PC-9 (cell line): ENCODE measurements at regions not wholly inside any gene's neighbourhood (a gene's known extent, or its start where the extent isn't known, plus 50 kb on each side); places are given as distances from the start of the nearest gene placed in this dataset.

Experiments used
- BruUV-seq: library from RNA; stranded (reverse); fragments of 400-500 nt; replicated peaks from 2 replicates; lab custom pipeline; 2021; lab: Mats Ljungman, UMichigan
- CTCF ChIA-PET: fragments of 300-600 bp; sonication (Branson Sonifier 250); formaldehyde crosslinking; loops from one replicate; lab custom pipeline; 2022; ENCODE audit warnings: antibody characterized with exemption; lab: Charles Lee
- POLR2A ChIA-PET: fragments of 300-600 bp; sonication (Branson Sonifier 250); formaldehyde crosslinking; loops from one replicate; lab custom pipeline; 2022; ENCODE audit warnings: antibody characterized with exemption; ENCODE audit not compliant: unreplicated experiment; lab: Charles Lee
- DNase-seq, 2 experiments: peaks; one replicate each; pipeline versions ENCODE4 v3.0.0 to v3.0.0-alpha.2; 2015 to 2022; ENCODE audit warnings: mixed read lengths in 1 of 2
- H2AFZ ChIP-seq: fragments of 200-600 bp; sonication (generic); 2 replicates; pipeline ENCODE4 v1.8.1; 2017; ENCODE audit warnings: antibody characterized with exemption
- H3F3A ChIP-seq: fragments of 200-600 bp; sonication (generic); 2 replicates; pipeline ENCODE4 v1.8.1; 2017; ENCODE audit warnings: antibody characterized with exemption, mild to moderate bottlenecking, low read depth; ENCODE audit not compliant: insufficient read depth
- H3K27ac ChIP-seq: fragments of 200-600 bp; sonication (generic); 2 replicates; pipeline ENCODE4 v1.6.1; 2016; ENCODE audit warnings: mixed run types
- H3K27me3 ChIP-seq: fragments of 200-600 bp; sonication (generic); 2 replicates; pipeline ENCODE4 v1.6.1; 2016; ENCODE audit warnings: low read depth, mixed run types; ENCODE audit not compliant: insufficient read depth
- H3K36me3 ChIP-seq: fragments of 200-600 bp; sonication (generic); 2 replicates; pipeline ENCODE4 v1.6.1; 2016; ENCODE audit warnings: low read depth, mixed run types
- H3K4me1 ChIP-seq: fragments of 200-600 bp; sonication (generic); replicated peaks from 2 replicates; pipeline ENCODE4 v1.6.1; 2016; ENCODE audit warnings: mixed run types; ENCODE audit not compliant: insufficient read depth
- H3K4me2 ChIP-seq: fragments of 200-600 bp; sonication (generic); 2 replicates; pipeline ENCODE4 v1.6.1; 2017; ENCODE audit warnings: mixed run types
- H3K4me3 ChIP-seq: fragments of 200-600 bp; sonication (generic); 2 replicates; pipeline ENCODE4 v1.6.1; 2016; ENCODE audit warnings: mixed run types
- H3K79me2 ChIP-seq: fragments of 200-600 bp; sonication (generic); 2 replicates; pipeline ENCODE4 v1.6.1; 2017; ENCODE audit warnings: low read depth, mixed run types
- H3K9me2 ChIP-seq: fragments of 200-600 bp; sonication (generic); 2 replicates; pipeline ENCODE4 v1.8.1; 2017; ENCODE audit warnings: mild to moderate bottlenecking; ENCODE audit not compliant: insufficient read depth
- H3K9me3 ChIP-seq: fragments of 200-600 bp; sonication (generic); 2 replicates; pipeline ENCODE4 v1.8.1; 2016; ENCODE audit warnings: low read depth; ENCODE audit not compliant: insufficient read depth
- H4K20me1 ChIP-seq: fragments of 200-600 bp; sonication (generic); 2 replicates; pipeline ENCODE4 v1.8.1; 2017; ENCODE audit not compliant: insufficient read depth
- EZH2 ChIP-seq: fragments of 200-600 bp; sonication (generic); IDR thresholded peaks from 2 replicates; pipeline ENCODE4 v1.8.0; 2017; ENCODE audit warnings: antibody characterized with exemption, low read depth
- intact Hi-C: fragments of 100-400 bp; cut with micrococcal nuclease; formaldehyde crosslinking; loops from one replicate; pipeline ENCODE4 v1.10.0; 2022; ENCODE audit not compliant: unreplicated experiment
- TF ChIP-seq, protein P1 (sequence below): fragments of 200-600 bp; sonication (generic); conservative IDR thresholded peaks from 2 replicates; pipeline ENCODE4 v1.6.1; 2017; ENCODE audit warnings: mixed run types, antibody characterized with exemption, mild to moderate bottlenecking, moderate library complexity

DNA sequence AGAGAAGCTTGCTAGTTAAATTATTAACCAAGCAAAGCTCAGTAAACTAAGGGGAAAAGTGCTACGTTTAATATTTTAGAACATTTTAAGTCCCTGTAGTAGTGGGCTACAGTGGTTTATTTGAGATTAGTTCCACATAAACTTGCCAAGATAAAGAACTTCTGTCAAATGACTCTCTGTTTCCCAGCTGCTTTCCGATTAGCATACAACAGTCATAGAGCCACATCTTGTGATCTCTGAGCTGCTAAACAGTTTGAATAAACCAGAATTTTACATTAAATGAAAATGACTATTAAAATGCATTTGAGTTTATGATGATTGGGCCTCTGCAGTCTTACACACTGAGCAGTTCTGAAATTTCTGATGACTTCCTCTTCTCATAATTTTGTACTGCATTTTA lies 568.5 kb downstream of the IQCM start:
- TF ChIP-seq, protein P1, sequence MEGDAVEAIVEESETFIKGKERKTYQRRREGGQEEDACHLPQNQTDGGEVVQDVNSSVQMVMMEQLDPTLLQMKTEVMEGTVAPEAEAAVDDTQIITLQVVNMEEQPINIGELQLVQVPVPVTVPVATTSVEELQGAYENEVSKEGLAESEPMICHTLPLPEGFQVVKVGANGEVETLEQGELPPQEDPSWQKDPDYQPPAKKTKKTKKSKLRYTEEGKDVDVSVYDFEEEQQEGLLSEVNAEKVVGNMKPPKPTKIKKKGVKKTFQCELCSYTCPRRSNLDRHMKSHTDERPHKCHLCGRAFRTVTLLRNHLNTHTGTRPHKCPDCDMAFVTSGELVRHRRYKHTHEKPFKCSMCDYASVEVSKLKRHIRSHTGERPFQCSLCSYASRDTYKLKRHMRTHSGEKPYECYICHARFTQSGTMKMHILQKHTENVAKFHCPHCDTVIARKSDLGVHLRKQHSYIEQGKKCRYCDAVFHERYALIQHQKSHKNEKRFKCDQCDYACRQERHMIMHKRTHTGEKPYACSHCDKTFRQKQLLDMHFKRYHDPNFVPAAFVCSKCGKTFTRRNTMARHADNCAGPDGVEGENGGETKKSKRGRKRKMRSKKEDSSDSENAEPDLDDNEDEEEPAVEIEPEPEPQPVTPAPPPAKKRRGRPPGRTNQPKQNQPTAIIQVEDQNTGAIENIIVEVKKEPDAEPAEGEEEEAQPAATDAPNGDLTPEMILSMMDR = no peak
- no peak for TF ChIP-seq EZH2
- intact Hi-C loops = no loop called here
- Histone ChIP-seq H3K27me3 (no peaks in the 10 kb centered on the region), H3K9me2 (no peaks in the 10 kb centered on the region), H3K4me3 (no peak overlapping the region), H3K9me3 (no peaks in the 10 kb centered on the region), H3F3A (no peaks in the 10 kb centered on the region), H3K4me1 (no peaks in the 10 kb centered on the region), H3K27ac (no peak overlapping the region), H3K36me3 (no peaks in the 10 kb centered on the region), H3K4me2 (no peak overlapping the region), H3K79me2 (no peaks in the 10 kb centered on the region), H2AFZ (no peak overlapping the region), H4K20me1 (no peaks in the 10 kb centered on the region)
- ChIA-PET CTCF (no interaction called here), POLR2A (interaction anchor here (0.8 kb wide), 1 partner anchor 718 kb away, joined by 14 read pairs; no protein-coding TSS in a partner anchor)
- no peak for DNase-seq
- no TSS peak for BruUV-seq

DNA sequence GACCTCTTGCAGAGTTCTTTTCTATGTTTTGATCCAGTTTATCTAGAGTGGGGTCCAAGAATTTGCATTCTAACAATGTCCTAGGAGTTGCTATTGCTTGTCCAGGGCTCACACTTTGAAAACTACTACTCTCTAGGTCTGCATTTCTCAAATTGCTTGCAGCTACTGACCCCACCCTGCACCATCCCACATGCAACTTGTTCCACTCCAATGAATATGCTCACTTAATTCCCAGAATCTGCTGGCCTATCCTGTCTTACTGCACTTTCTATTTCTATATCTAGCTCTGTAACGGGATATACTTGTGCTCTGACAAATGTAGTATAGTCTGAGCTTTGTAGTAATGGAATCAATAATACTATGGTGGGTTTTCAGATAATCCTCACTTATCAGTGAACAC lies 570.3 kb downstream of the IQCM start:
- ChIA-PET POLR2A (no interaction called here), CTCF (no interaction called here)
- Histone ChIP-seq H3K4me3 (no peak overlapping the region), H3K27me3 (no peaks in the 10 kb centered on the region), H3K4me1 (no peaks in the 10 kb centered on the region), H3K79me2 (no peaks in the 10 kb centered on the region), H3F3A (no peaks in the 10 kb centered on the region), H3K9me3 (no peaks in the 10 kb centered on the region), H3K27ac (no peak overlapping the region), H3K9me2 (no peaks in the 10 kb centered on the region), H3K36me3 (no peaks in the 10 kb centered on the region), H4K20me1 (no peaks in the 10 kb centered on the region), H2AFZ (no peak overlapping the region), H3K4me2 (no peak overlapping the region)
- intact Hi-C loops = no loop called here
- TF ChIP-seq EZH2 = no peak
- TF ChIP-seq, protein P1 = no peak
- no peak for DNase-seq
- no TSS peak for BruUV-seq

DNA sequence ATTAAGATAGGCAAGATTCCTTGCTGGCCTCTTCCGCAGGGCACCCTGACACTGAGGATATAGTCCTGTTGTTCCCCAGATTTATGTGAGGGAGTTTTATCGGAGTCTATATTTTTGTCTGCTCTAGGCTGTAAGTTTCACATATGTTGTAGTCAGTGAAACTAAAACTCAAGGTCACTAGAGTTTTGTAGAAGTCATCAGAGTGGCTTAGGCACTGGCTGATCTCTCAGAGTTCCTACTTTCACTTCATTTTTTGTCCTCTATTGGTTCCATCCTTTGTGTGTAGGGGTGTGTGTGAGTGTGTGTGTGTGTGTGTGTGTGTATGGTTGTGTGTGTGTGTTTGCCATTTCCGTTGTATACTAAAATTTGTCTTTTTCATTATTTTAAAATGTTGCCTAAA lies 577.5 kb downstream of the IQCM start:
- POLR2A ChIA-PET = no interaction called here
- intact Hi-C loops = no loop called here
- BruUV-seq = no TSS peak

More for the DNA sequence above, 577.5 kb downstream of the IQCM start:
- Histone ChIP-seq H3K9me3 (no peaks in the 10 kb centered on the region), H3K4me3 (no peak overlapping the region), H4K20me1 (no peaks in the 10 kb centered on the region), H3K27me3 (no peaks in the 10 kb centered on the region), H3K4me1 (no peaks in the 10 kb centered on the region), H3K4me2 (no peak overlapping the region), H2AFZ (no peak overlapping the region), H3K9me2 (no peaks in the 10 kb centered on the region), H3K79me2 (no peaks in the 10 kb centered on the region), H3F3A (no peaks in the 10 kb centered on the region), H3K36me3 (no peaks in the 10 kb centered on the region), H3K27ac (no peak overlapping the region)
- DNase-seq = no peak
- CTCF ChIA-PET = no interaction called here
- TF ChIP-seq, protein P1 = no peak
- no peak for TF ChIP-seq EZH2
